Naive B cell (primary cell): ENCODE measurements at regions not wholly inside any gene's neighbourhood (a gene's known extent, or its start where the extent isn't known, plus 50 kb on each side); places are given as distances from the start of the nearest gene placed in this dataset.
A peak's percentile ranks its signal among the peaks of the same experiment; 100 is the strongest.

Source experiments
- ATAC-seq, 2 donors: fragments of 150-1000 bp; cut with Tn5 transposase; 2 replicates each; pipeline ENCODE4 v1.10.0; 2021; ENCODE audit warnings: low read depth in 2 of 2, mild to moderate bottlenecking in 2 of 2, moderate library complexity in 2 of 2
- DNase-seq: peaks from one replicate; pipeline ENCODE4 v3.0.0; 2022
- H3K27ac Mint-ChIP-seq, 6 donors: one replicate each; pipeline ENCODE4 v1.8.0; 2020 to 2022; ENCODE audit warnings: mild to moderate bottlenecking in 6 of 6, mixed read lengths in 6 of 6, moderate library complexity in 5 of 6, inconsistent platforms in 2 of 6
- H3K27me3 Mint-ChIP-seq, 3 donors: one replicate each; pipeline ENCODE4 v1.8.0; 2021 to 2022; ENCODE audit warnings: mixed read lengths in 3 of 3, mild to moderate bottlenecking in 1 of 3
- H3K36me3 Mint-ChIP-seq, 2 donors: one replicate each; pipeline ENCODE4 v1.8.0; 2020 to 2022; ENCODE audit warnings: mixed read lengths in 2 of 2, inconsistent platforms in 1 of 2, mild to moderate bottlenecking in 1 of 2
- H3K4me1 Mint-ChIP-seq, 3 donors: one replicate each; pipeline ENCODE4 v1.8.0; 2020 to 2022; ENCODE audit warnings: mixed read lengths in 3 of 3, inconsistent platforms in 1 of 3, mild to moderate bottlenecking in 1 of 3, moderate library complexity in 1 of 3
- H3K4me3 Mint-ChIP-seq, 8 donors: one replicate each; pipeline ENCODE4 v1.8.0; 2020 to 2022; ENCODE audit warnings: mild to moderate bottlenecking in 8 of 8, mixed read lengths in 8 of 8, moderate library complexity in 8 of 8, inconsistent platforms in 2 of 8
- H3K9me3 Mint-ChIP-seq, 7 donors: one replicate each; pipeline ENCODE4 v1.8.0; 2020 to 2022; ENCODE audit warnings: mixed read lengths in 7 of 7, mild to moderate bottlenecking in 5 of 7, inconsistent platforms in 2 of 7, moderate library complexity in 1 of 7

DNA sequence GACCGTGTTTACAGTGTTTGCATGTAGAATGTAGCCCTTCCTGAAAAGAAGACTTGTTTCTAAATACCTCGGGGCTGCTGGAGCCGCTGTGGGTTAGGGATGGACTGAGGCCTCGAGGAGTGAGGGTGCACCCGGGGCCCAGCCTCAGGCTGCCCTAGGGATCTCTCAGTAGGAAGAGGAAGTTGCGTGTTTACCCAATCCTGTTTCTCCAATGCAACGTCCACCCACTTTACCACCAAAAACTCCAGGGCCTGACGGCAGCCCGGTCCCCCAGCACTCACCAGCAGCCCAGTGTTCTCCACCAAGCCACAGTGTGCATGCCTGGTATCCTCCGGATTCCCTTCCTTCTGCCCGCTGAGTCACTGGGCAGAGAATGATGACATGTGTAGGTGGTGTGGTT lies 255.8 kb downstream of the GLI2 start:
- no peaks in the 10 kb centered on the region for H3K36me3 Mint-ChIP-seq
- H3K4me3 Mint-ChIP-seq: no peak overlapping the region
- no peak for ATAC-seq
- H3K27ac Mint-ChIP-seq: no peak overlapping the region
- peaks cover 0 to 2% (median 0%) of the 10 kb centered on the region in 7 donors for H3K9me3 Mint-ChIP-seq
- no peak for DNase-seq
- H3K4me1 Mint-ChIP-seq: no peaks in the 10 kb centered on the region
- H3K27me3 Mint-ChIP-seq: no peaks in the 10 kb centered on the region

DNA sequence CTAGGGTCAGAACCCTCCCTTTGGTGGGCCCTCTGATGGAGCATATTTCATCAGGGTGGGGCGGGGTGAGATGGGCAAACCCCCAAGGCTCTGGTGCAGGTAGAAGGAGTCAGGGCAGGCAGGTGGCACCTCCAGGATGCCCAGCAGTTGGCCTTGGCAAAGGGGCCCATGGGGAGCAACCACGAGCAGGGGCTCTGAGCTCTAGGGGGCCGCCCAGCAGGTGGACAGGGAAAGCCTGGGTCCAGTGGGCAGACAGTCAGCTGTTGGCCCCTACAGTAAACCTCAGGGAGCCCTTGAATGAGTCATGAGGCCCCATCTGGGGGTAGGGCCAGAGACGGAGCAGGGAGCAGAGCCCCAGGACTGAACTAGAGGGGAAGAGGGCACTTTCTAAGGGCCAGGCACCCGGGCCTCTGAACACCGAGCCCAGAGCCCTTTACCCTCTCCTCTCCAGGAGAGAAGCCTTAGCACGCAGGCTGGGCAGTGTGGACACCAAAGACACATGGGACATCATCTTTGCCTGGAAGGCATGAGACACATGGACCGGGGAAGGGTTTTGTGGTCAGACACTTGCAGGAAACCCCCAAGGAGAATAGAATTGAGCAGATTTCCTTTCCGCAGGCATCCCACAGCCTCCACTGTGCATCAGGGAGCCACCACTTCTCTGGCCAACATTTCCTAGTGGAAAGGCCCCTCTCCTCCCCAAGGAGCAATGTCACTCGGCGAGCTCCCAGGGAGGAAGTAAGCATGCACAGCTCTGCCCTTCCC lies 257.3 kb downstream of the GLI2 start:
- Mint-ChIP-seq H3K27me3 (no peaks in the 10 kb centered on the region), H3K9me3 (peaks cover 0 to 5% (median 0%) of the 10 kb centered on the region in 7 donors), H3K27ac (no peak overlapping the region), H3K4me3 (peak overlapping the region in 1 of 8 donors; percentile 29), H3K4me1 (no peaks in the 10 kb centered on the region), H3K36me3 (no peaks in the 10 kb centered on the region)
- no peak for ATAC-seq
- DNase-seq: no peak

DNA sequence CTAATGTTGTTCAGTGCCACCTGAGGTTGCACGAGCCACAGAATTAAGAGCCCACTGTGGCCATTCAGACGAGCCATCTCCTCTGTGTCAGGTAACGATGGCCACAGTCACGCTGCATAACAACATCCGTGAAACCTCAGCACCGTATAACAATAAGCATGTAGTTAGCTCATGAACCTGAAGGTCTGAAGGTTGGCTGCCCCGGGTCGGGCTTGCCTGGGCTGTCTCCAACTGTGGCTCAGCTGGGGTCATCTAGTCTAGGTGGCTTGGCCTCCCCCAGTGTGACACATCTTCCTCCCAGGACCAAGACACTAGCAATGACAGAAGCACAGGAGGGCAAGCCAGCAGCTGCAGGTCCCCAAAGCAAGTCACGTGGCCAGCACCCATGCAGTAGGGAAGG lies 258.0 kb downstream of the GLI2 start:
- DNase-seq (no peak), ATAC-seq (no peak)
- Mint-ChIP-seq H3K27ac (no peak overlapping the region), H3K27me3 (no peaks in the 10 kb centered on the region), H3K9me3 (peaks cover 0 to 5% (median 0%) of the 10 kb centered on the region in 7 donors), H3K4me1 (no peaks in the 10 kb centered on the region), H3K36me3 (no peaks in the 10 kb centered on the region), H3K4me3 (peak overlapping the region in 1 of 8 donors; percentile 47)

DNA sequence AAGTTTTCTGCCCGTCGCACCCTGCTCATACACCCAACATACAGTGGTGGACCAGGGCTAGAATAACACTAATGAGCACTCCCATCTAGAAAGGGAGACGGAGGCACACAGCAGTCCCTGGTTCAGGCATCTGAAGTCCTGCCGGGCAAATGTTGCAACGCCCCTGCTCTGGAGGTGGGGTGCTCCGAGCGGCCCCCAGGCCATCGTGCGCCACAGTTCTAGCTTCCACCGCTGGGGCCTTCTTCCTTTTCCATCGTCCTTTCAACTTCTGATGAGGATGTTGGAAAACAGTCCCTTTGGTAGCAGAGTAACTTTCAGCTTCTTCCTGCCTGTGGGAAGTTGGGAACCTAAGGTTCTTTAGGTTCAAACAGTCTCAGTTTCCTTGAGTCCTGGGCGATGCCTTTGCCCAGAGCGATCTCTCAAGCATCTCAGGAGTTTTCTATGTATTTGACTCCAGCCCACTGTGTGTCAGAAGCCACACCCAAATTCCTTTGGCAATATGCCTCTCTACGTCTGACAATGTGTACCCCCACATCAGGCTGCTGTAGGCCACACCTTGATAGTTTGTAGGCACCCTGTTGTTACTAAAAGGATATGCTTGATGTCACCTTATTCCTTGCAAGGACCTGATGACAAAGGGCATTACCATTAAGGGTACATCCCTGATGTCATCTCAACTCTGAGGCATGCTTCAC lies 258.8 kb downstream of the GLI2 start:
- H3K4me3 Mint-ChIP-seq: peak overlapping the region in 1 of 8 donors; percentile 57

DNA sequence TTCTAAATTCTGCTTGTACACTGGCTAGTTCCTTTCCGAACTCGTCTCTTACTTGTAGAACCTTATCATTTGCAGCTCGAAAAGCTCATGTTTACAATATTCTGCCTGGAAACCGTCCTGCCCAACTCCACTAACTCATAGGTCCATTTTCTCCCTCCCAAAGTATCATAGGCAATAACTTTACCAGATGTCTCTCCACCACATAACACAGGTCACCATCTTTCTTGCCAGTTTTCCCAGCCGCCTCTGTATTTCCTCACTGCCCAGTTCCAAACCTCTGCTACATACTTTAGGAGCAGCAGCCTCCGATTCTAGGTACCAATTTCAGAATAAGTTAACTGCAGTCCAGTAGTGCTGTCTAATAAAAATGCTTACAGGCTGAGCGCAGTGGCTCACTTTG lies 259.5 kb downstream of the GLI2 start:
- H3K36me3 Mint-ChIP-seq: no peaks in the 10 kb centered on the region
- H3K27ac Mint-ChIP-seq: no peak overlapping the region
- no peaks in the 10 kb centered on the region for H3K4me1 Mint-ChIP-seq
- no peak for ATAC-seq
- no peak overlapping the region for H3K4me3 Mint-ChIP-seq
- no peak for DNase-seq
- H3K9me3 Mint-ChIP-seq: peaks cover 0 to 7% (median 0%) of the 10 kb centered on the region in 7 donors
- H3K27me3 Mint-ChIP-seq: no peaks in the 10 kb centered on the region

More for the DNA sequence above, 258.8 kb downstream of the GLI2 start:
- H3K9me3 Mint-ChIP-seq: peaks cover 0 to 5% (median 0%) of the 10 kb centered on the region in 7 donors
- no peak for ATAC-seq
- no peak overlapping the region for H3K27ac Mint-ChIP-seq
- no peaks in the 10 kb centered on the region for H3K36me3 Mint-ChIP-seq
- no peak for DNase-seq
- no peaks in the 10 kb centered on the region for H3K27me3 Mint-ChIP-seq
- H3K4me1 Mint-ChIP-seq: no peaks in the 10 kb centered on the region

DNA sequence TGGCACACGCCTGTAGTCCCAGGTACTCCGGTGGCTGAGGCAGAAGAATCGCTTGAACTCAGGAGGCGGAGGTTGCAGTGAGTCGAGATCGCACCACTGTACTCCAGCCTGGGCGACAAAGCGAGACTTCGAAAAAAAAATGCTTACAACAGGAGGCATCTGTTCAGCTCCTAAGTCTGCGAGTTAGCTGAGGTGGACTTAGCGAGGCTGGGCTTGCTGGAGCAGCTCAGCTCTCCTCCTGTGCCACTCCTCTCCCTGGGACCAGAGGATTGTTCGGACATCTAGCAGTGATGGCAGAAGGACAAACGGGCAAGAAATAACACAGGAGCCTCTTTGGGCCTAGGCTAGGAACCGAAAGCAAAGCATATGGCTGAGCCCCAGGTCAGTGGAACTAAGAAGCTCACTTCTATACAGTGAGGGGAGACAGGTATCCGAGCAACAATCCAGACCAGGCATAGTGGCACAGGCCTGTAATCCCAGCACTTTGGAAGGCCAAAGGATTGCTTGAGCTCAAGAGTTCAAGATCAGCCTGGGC lies 260.1 kb downstream of the GLI2 start:
- Mint-ChIP-seq H3K27ac (no peak overlapping the region), H3K4me3 (no peak overlapping the region), H3K4me1 (no peaks in the 10 kb centered on the region), H3K9me3 (peaks cover 0 to 9% (median 0%) of the 10 kb centered on the region in 7 donors), H3K36me3 (no peaks in the 10 kb centered on the region), H3K27me3 (no peaks in the 10 kb centered on the region)
- ATAC-seq (no peak), DNase-seq (no peak)

DNA sequence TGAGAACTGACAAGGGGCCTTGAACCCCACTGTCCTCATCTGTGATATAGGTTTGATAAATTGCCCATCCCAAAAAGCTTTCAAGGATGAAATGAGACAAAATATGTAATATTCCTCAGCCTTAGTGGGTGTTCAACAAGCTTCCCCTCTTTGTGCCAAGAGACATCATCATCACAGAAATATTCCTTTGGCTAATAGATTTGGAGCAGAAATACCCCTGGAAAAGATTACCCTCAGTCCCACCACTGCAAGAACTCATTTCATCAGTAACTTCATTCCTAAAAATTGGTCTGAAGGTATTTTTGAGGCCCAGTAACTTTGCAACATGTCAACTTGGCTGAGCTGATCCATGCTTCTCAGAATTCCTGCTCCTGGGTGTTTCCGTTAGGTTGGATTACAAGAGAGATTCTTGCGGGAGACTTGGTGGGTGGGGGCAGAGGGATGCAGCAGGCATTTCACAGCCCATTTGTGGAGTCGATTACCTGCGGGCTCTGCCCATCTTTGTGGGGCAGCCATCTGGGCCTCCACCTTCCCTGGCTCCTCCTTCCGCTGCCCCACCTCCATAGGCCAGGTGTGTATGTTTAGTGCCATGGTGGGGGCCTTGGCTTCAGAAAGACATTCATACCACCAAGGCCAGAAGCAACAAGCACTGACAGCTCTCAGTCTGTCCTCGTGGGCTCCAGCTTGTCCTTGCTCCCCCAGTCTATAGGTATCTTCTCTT lies 263.9 kb downstream of the GLI2 start:
- Mint-ChIP-seq H3K9me3 (peaks cover 0 to 14% (median 2%) of the 10 kb centered on the region in 7 donors), H3K4me1 (no peaks in the 10 kb centered on the region), H3K27ac (no peak overlapping the region), H3K4me3 (no peak overlapping the region), H3K27me3 (peaks cover 0 to 4% (median 0%) of the 10 kb centered on the region in 3 donors), H3K36me3 (no peaks in the 10 kb centered on the region)
- no peak for DNase-seq
- ATAC-seq: no peak

DNA sequence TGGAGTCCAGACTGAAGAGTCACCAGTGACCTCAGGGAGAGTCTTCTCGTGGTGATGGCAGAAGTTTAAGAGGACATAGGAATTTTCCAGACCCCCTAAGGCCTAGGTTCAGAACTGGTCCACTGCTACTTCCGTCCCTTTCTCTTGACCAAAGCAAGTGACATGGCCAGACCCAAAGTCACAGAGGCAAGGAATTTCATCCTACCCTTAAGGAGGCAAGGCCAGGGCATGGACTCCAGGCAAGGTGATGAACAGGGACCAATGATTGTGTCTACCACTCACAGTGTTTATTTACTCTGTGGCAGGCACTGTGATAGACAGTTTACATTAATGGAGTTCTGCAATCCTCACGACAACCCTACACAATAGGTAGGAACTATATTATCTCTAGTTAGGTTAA lies 265.1 kb downstream of the GLI2 start:
- no peak overlapping the region for H3K4me3 Mint-ChIP-seq
- ATAC-seq (no peak), DNase-seq (no peak)
- H3K4me1 Mint-ChIP-seq: no peaks in the 10 kb centered on the region
- no peak overlapping the region for H3K27ac Mint-ChIP-seq
- H3K27me3 Mint-ChIP-seq: peaks cover 0 to 11% (median 0%) of the 10 kb centered on the region in 3 donors
- H3K36me3 Mint-ChIP-seq: no peaks in the 10 kb centered on the region
- H3K9me3 Mint-ChIP-seq: peaks cover 0 to 14% (median 2%) of the 10 kb centered on the region in 7 donors

DNA sequence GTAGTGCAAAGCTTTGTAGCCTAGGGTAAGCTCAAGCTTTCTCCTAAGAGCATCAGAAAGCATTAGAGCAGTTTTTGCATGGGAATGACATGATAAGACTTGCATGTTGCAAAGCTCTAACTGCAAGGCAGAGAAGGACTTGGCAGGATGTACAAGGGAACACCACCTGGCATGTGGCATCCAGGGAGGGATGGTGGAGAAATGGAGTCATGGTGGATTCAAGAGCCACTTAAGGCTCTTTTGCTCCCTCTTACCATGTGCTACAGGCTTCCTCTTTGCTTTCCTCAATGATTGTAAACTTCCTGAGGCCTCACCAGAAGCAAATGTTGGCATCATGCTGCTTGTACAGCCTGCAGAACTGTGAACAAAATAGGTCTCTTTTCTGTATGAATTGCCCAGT lies 266.0 kb downstream of the GLI2 start:
- Mint-ChIP-seq H3K4me1 (no peaks in the 10 kb centered on the region), H3K27ac (no peak overlapping the region), H3K36me3 (no peaks in the 10 kb centered on the region), H3K4me3 (no peak overlapping the region), H3K9me3 (peaks cover 0 to 14% (median 2%) of the 10 kb centered on the region in 7 donors), H3K27me3 (peaks cover 0 to 11% (median 0%) of the 10 kb centered on the region in 3 donors)
- no peak for ATAC-seq
- DNase-seq: no peak

DNA sequence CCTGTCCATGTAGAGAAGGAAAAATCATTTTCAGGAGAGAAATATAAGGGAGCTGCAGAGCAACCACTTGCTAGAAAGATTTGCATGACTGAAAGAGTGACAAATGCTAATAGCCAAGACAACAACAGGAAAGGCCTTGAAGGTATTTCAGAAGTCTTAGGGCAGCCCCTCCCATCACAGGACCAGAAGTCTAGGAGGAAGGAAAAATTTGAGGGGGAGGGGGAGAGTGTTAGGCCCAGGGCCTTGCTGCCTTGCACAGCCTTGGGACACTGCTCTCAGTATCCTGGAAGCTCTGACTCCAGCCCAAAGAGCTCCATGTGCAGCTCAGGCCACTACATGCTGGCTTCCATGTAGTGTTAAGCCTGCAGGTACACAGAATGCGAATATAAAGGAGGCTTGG lies 266.9 kb downstream of the GLI2 start:
- H3K36me3 Mint-ChIP-seq: no peaks in the 10 kb centered on the region
- H3K9me3 Mint-ChIP-seq: peaks cover 0 to 12% (median 2%) of the 10 kb centered on the region in 7 donors

DNA sequence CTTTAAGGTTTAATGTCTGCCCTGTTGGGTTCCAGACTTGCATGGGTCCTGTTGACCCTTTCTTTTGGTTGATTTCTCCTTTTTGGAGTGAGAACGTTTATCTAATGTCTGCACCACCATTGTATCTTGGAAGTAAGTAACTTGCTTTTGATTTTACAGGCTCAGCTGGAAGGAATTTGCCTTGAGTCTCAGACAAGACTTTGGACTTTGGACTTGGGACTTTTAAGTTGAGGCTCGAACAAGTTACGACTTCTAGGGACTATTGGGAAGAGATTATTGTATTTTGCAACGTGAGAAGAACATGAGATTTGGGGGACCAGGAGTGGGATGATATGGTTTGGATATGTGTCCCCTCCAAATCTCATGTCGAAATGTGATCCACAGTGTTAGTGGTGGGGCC lies 267.7 kb downstream of the GLI2 start:
- no peak for ATAC-seq
- H3K36me3 Mint-ChIP-seq: no peaks in the 10 kb centered on the region

More for the DNA sequence above, 266.9 kb downstream of the GLI2 start:
- no peak for ATAC-seq
- Mint-ChIP-seq H3K4me3 (no peak overlapping the region), H3K27ac (no peak overlapping the region), H3K27me3 (peaks cover 0 to 11% (median 0%) of the 10 kb centered on the region in 3 donors), H3K4me1 (no peaks in the 10 kb centered on the region)
- no peak for DNase-seq

DNA sequence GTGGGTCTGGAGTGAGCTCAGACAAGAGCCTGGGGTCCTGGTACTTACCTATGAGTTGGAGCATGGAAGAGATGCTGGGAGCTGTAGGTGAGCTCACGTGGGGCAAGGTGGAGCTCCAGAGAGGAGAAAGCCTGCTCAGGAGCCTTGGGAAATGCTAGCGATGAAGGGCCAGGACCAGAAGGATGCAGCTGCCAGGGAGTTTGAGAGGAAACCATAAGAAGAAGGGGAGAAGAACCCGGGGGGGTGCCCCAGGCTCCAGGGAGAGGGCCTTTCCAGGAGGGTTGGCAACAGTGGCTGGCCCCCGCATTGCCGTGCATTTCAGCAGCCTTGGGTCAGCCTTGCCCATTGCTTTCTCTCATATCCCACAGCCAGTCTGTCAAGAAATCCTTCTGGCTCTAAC lies 268.7 kb downstream of the GLI2 start:
- Mint-ChIP-seq H3K9me3 (peaks cover under 1 to 15% (median 10%) of the 10 kb centered on the region in 7 donors), H3K4me3 (no peak overlapping the region), H3K27me3 (peaks cover 0 to 17% (median 6%) of the 10 kb centered on the region in 3 donors), H3K36me3 (peaks cover 0 to 4% of the 10 kb centered on the region in 2 donors), H3K4me1 (no peaks in the 10 kb centered on the region), H3K27ac (no peak overlapping the region)
- DNase-seq (no peak), ATAC-seq (no peak)

More for the DNA sequence above, 267.7 kb downstream of the GLI2 start:
- DNase-seq: no peak
- H3K4me1 Mint-ChIP-seq: no peaks in the 10 kb centered on the region
- H3K27me3 Mint-ChIP-seq: peaks cover 0 to 11% (median 0%) of the 10 kb centered on the region in 3 donors
- peaks cover 0 to 9% (median 6%) of the 10 kb centered on the region in 7 donors for H3K9me3 Mint-ChIP-seq
- H3K27ac Mint-ChIP-seq: no peak overlapping the region
- peak overlapping the region in 1 of 8 donors; percentile 30 for H3K4me3 Mint-ChIP-seq

DNA sequence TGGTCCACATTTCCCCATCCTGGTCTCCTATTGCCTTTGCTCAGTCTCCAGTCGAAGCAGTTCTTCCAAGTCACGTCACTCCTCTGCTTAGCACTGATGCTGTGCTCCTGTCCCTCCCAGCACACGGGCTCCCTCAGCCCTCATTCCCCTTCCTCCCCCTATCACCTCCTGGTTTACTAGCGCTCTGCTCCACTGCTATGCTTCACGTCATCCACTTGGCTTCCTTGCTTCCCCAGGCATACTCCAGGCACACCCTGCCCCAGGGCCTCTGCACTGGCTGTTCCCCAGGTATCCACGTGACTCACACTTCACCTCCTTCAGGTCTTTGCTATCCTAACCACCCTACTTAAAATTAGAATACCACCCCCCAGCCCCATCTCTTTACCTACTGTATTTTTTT lies 269.3 kb downstream of the GLI2 start:
- peaks cover 6 to 18% (median 11%) of the 10 kb centered on the region in 7 donors for H3K9me3 Mint-ChIP-seq
- H3K4me1 Mint-ChIP-seq: no peaks in the 10 kb centered on the region

More for the DNA sequence above, 269.3 kb downstream of the GLI2 start:
- DNase-seq (no peak), ATAC-seq (no peak)
- H3K27me3 Mint-ChIP-seq: peaks cover 0 to 22% (median 11%) of the 10 kb centered on the region in 3 donors
- no peak overlapping the region for H3K4me3 Mint-ChIP-seq
- no peak overlapping the region for H3K27ac Mint-ChIP-seq
- peaks cover 0 to 7% of the 10 kb centered on the region in 2 donors for H3K36me3 Mint-ChIP-seq
